CD14-positive monocyte (primary cell): ENCODE measurements at regions not wholly inside any gene's neighbourhood (a gene's known extent, or its start where the extent isn't known, plus 50 kb on each side); places are given as distances from the start of the nearest gene placed in this dataset.

ENCODE experiments used
- DNase-seq, 3 donors: peaks; one replicate each; pipeline ENCODE4 v3.0.0-alpha.2; 2011 to 2022
- H2AFZ ChIP-seq: 2 replicates; pipeline ENCODE4 v1.6.0; 2012; ENCODE audit warnings: mild to moderate bottlenecking, low read depth, low read length, inconsistent platforms; ENCODE audit not compliant: insufficient read depth, poor library complexity, severe bottlenecking
- H3K27ac ChIP-seq, 2 donors: 1 replicate in 1 of 2; 2 replicates in 1 of 2; pipeline ENCODE4 v1.5.1; 2012 to 2013; ENCODE audit warnings: low read length in 2 of 2, control low read depth in 1 of 2, inconsistent platforms in 1 of 2, low read depth in 1 of 2, mild to moderate bottlenecking in 1 of 2
- H3K27me3 ChIP-seq, 2 donors: one replicate each; pipeline versions ENCODE4 v1.6.0 to v1.6.1; 2011 to 2013; ENCODE audit warnings: low read length in 2 of 2; ENCODE audit not compliant: control insufficient read depth in 2 of 2, insufficient read depth in 2 of 2
- H3K36me3 ChIP-seq, 2 donors: replicated peaks in 1 of 2; 1 replicate in 1 of 2; 2 replicates in 1 of 2; pipeline versions ENCODE4 v1.5.1 to v1.6.1; 2012 to 2013; ENCODE audit warnings: low read length in 2 of 2, control low read depth in 1 of 2, inconsistent platforms in 1 of 2, mild to moderate bottlenecking in 1 of 2; ENCODE audit not compliant: insufficient read depth in 2 of 2, control insufficient read depth in 1 of 2
- H3K4me1 ChIP-seq, 2 donors: 1 replicate in 1 of 2; 2 replicates in 1 of 2; pipeline versions ENCODE4 v1.5.1 to v1.6.1; 2012 to 2013; ENCODE audit warnings: low read length in 2 of 2, control low read depth in 1 of 2, inconsistent platforms in 1 of 2, mild to moderate bottlenecking in 1 of 2, moderate library complexity in 1 of 2; ENCODE audit not compliant: insufficient read depth in 2 of 2, control insufficient read depth in 1 of 2
- H3K4me2 ChIP-seq: replicated peaks from 2 replicates; pipeline ENCODE3; 2012; ENCODE audit warnings: low read length, moderate library complexity, mild to moderate bottlenecking; ENCODE audit not compliant: poor library complexity, severe bottlenecking; ENCODE audit errors: extremely low read depth
- H3K4me3 ChIP-seq, 3 experiments: fragments of 200-600 bp in 1 of 3; sonication (generic) in 1 of 3; replicated peaks in 1 of 3; 1 replicate in 2 of 3; 2 replicates in 1 of 3; pipeline ENCODE4 v1.5.1; 2011 to 2013; ENCODE audit warnings: low read length in 3 of 3, mild to moderate bottlenecking in 3 of 3, control low read depth in 2 of 3, low read depth in 2 of 3, inconsistent platforms in 1 of 3, moderate library complexity in 1 of 3
- H3K79me2 ChIP-seq: 2 replicates; pipeline ENCODE4 v1.6.0; 2012; ENCODE audit warnings: mild to moderate bottlenecking, control low read depth, inconsistent platforms, low read length, moderate library complexity; ENCODE audit not compliant: insufficient read depth
- H3K9ac ChIP-seq: 2 replicates; pipeline ENCODE4 v1.6.0; 2017; ENCODE audit warnings: low read length, mild to moderate bottlenecking; ENCODE audit not compliant: insufficient read depth, poor library complexity, severe bottlenecking
- H3K9me3 ChIP-seq, 2 donors: replicated peaks in 1 of 2; 1 replicate in 1 of 2; 2 replicates in 1 of 2; pipeline versions ENCODE4 v1.5.1 to v1.6.1; 2012 to 2013; ENCODE audit warnings: low read length in 2 of 2, control low read depth in 1 of 2; ENCODE audit not compliant: control insufficient read depth in 1 of 2, insufficient read depth in 1 of 2
- H4K20me1 ChIP-seq: 2 replicates; pipeline ENCODE4 v1.6.0; 2012; ENCODE audit warnings: mild to moderate bottlenecking, low read length, control low read depth, moderate library complexity; ENCODE audit not compliant: insufficient read depth
- H3K27ac Mint-ChIP-seq, 7 donors: one replicate each; pipeline ENCODE4 v1.8.0; 2020; ENCODE audit warnings: mild to moderate bottlenecking in 7 of 7, mixed read lengths in 7 of 7, moderate library complexity in 6 of 7, inconsistent platforms in 2 of 7
- H3K27me3 Mint-ChIP-seq, 3 donors: one replicate each; pipeline ENCODE4 v1.8.0; 2021 to 2022; ENCODE audit warnings: low read depth in 3 of 3, mild to moderate bottlenecking in 3 of 3, mixed read lengths in 3 of 3, moderate library complexity in 3 of 3, inconsistent platforms in 1 of 3
- H3K36me3 Mint-ChIP-seq, 2 donors: one replicate each; pipeline ENCODE4 v1.8.0; 2020; ENCODE audit warnings: mixed read lengths in 2 of 2, inconsistent platforms in 1 of 2, mild to moderate bottlenecking in 1 of 2
- H3K4me1 Mint-ChIP-seq: one replicate; pipeline ENCODE4 v1.8.0; 2020; ENCODE audit warnings: mild to moderate bottlenecking, mixed read lengths
- H3K4me3 Mint-ChIP-seq, 2 donors: one replicate each; pipeline ENCODE4 v1.8.0; 2020; ENCODE audit warnings: mild to moderate bottlenecking in 2 of 2, mixed read lengths in 2 of 2, moderate library complexity in 1 of 2
- H3K9me3 Mint-ChIP-seq, 7 donors: one replicate each; pipeline ENCODE4 v1.8.0; 2020 to 2022; ENCODE audit warnings: mixed read lengths in 7 of 7, mild to moderate bottlenecking in 6 of 7, moderate library complexity in 6 of 7, inconsistent platforms in 2 of 7
- CTCF ChIP-seq: fragments of 200-600 bp; IDR thresholded peaks from one replicate; pipeline ENCODE4 v1.8.0; 2022; ENCODE audit warnings: antibody characterized with exemption, mild to moderate bottlenecking
- WGBS: methylation state at CpG from one replicate; pipeline ENCODE4 v1.1.5; 2013; ENCODE audit warnings: missing lambda C conversion rate; ENCODE audit not compliant: insufficient coverage; 5-methylcytosine and 5-hydroxymethylcytosine counted together
- intact Hi-C, 2 donors: fragments of 100-400 bp; cut with micrococcal nuclease; formaldehyde crosslinking; loops; one replicate each; pipeline versions ENCODE4 v1.15.0 to v1.15.1; 2023

DNA sequence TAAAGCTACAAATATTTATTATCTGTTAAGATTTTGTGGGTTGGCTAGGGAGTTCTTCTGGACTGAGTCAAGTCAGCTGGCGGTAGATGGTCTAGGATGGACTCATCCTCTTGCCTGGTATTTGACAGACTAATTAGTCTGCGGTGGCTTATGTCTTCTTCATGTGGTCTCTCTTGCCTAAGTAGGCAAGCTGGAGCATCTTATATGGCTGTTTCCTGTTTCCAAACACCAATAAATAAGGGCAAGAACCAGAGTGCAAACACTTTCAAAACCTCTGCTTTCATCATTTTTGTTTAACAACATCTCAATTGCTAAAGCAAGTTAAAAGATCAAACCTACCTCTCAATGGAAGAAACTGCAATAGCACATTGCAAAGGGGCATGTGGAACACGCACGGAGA lies 484.8 kb downstream of the PTPRC start:
- peaks cover 3% of the 10 kb centered on the region for H3K4me1 Mint-ChIP-seq
- Histone ChIP-seq H3K36me3 (no peaks in the 10 kb centered on the region), H3K27me3 (no peaks in the 10 kb centered on the region), H3K27ac (no peak overlapping the region), H3K4me2 (no peak overlapping the region), H4K20me1 (no peaks in the 10 kb centered on the region), H3K9ac (no peak overlapping the region), H2AFZ (no peak overlapping the region), H3K4me1 (no peaks in the 10 kb centered on the region), H3K9me3 (no peaks in the 10 kb centered on the region), H3K79me2 (no peaks in the 10 kb centered on the region), H3K4me3 (no peak overlapping the region)
- no peaks in the 10 kb centered on the region for H3K36me3 Mint-ChIP-seq
- DNase-seq = no peak
- no peak for TF ChIP-seq CTCF
- H3K4me3 Mint-ChIP-seq = no peak overlapping the region
- peak overlapping the region in 1 of 7 donors; percentile 71 for H3K27ac Mint-ChIP-seq
- H3K27me3 Mint-ChIP-seq = no peaks in the 10 kb centered on the region
- H3K9me3 Mint-ChIP-seq = peaks cover 0 to 2% (median 0%) of the 10 kb centered on the region in 7 donors
- 50% methylated on average over 1 of the region's 4 CpGs for WGBS
- intact Hi-C loops = no loop called here

- Histone ChIP-seq H3K9me3 (no peaks in the 10 kb centered on the region), H3K4me2 (no peak overlapping the region), H3K36me3 (no peaks in the 10 kb centered on the region), H3K27me3 (no peaks in the 10 kb centered on the region), H3K79me2 (no peaks in the 10 kb centered on the region), H4K20me1 (no peaks in the 10 kb centered on the region), H3K4me1 (no peaks in the 10 kb centered on the region), H3K9ac (no peak overlapping the region), H3K4me3 (no peak overlapping the region), H2AFZ (no peak overlapping the region), H3K27ac (no peak overlapping the region)
- no peaks in the 10 kb centered on the region for H3K27me3 Mint-ChIP-seq
- H3K9me3 Mint-ChIP-seq = peaks cover 0 to 2% (median 0%) of the 10 kb centered on the region in 7 donors
- no peak overlapping the region for H3K4me3 Mint-ChIP-seq
- H3K27ac Mint-ChIP-seq = no peak overlapping the region
- no peaks in the 10 kb centered on the region for H3K36me3 Mint-ChIP-seq
- peaks cover 3% of the 10 kb centered on the region for H3K4me1 Mint-ChIP-seq
- intact Hi-C loops = no loop called here
- WGBS = no CpG with 5 or more reads among the region's 1 CpG
- DNase-seq = no peak
- TF ChIP-seq CTCF = no peak
Observed at GRCh38 chr1:199124351-199124750, 485.5 kb downstream of the PTPRC start.
